Heart left ventricle (tissue), 16 donors: ENCODE measurements at regions not wholly inside any gene's neighbourhood (a gene's known extent, or its start where the extent isn't known, plus 50 kb on each side); places are given as distances from the start of the nearest gene placed in this dataset.

Experiments used
- ATAC-seq, 4 donors: fragments of 200-7000 bp; cut with Tn5 transposase; one replicate each; pipeline ENCODE4 v1.9.1; 2020 to 2022; ENCODE audit warnings: moderate library complexity in 4 of 4, mild to moderate bottlenecking in 3 of 4, moderate number of reproducible peaks in 1 of 4
- DNase-seq, 5 donors: peaks; one replicate each; pipeline ENCODE4 v3.0.0-alpha.2; 2020
- H3K27ac ChIP-seq, 12 donors: fragments of 200-600 bp; sonication (generic) in 4 of 12; one replicate each; pipeline versions ENCODE4 v1.5.0 to v1.8.0; 2016 to 2022; ENCODE audit warnings: mild to moderate bottlenecking in 2 of 12
- H3K27me3 ChIP-seq, 9 donors: fragments of 200-600 bp; sonication (generic) in 2 of 9; one replicate each; pipeline versions ENCODE4 v1.5.1 to v1.8.0; 2016 to 2022; ENCODE audit warnings: mild to moderate bottlenecking in 3 of 9
- H3K36me3 ChIP-seq, 9 donors: fragments of 200-600 bp; sonication (generic) in 2 of 9; one replicate each; pipeline versions ENCODE4 v1.5.0 to v1.8.0; 2018 to 2022; ENCODE audit warnings: mild to moderate bottlenecking in 2 of 9
- H3K4me1 ChIP-seq, 12 donors: fragments of 200-600 bp; sonication (generic) in 4 of 12; one replicate each; pipeline versions ENCODE4 v1.5.0 to v1.8.0; 2016 to 2022; ENCODE audit warnings: mild to moderate bottlenecking in 3 of 12
- H3K4me3 ChIP-seq, 12 donors: fragments of 200-600 bp; sonication (generic) in 4 of 12; one replicate each; pipeline versions ENCODE4 v1.5.0 to v1.8.0; 2017 to 2022; ENCODE audit warnings: mild to moderate bottlenecking in 9 of 12, moderate library complexity in 4 of 12
- H3K9me3 ChIP-seq, 12 donors: fragments of 200-600 bp; sonication (generic) in 4 of 12; one replicate each; pipeline versions ENCODE4 v1.5.0 to v1.8.0; 2016 to 2022; ENCODE audit warnings: mild to moderate bottlenecking in 1 of 12
- POLR2A ChIP-seq, 2 donors: fragments of 450-650 bp; IDR thresholded peaks; one replicate each; pipeline ENCODE4 v1.6.1; 2017; ENCODE audit warnings: antibody characterized with exemption in 2 of 2, mild to moderate bottlenecking in 2 of 2, moderate library complexity in 2 of 2
- whole genome bisulfite sequencing, 4 donors: extraction: QIAGEN DNeasy Blood & Tissue Kit in 2 of 4; methylation state at CpG; one replicate each; pipeline versions ENCODE4 v1.1.5 to v1.1.7; 2013 to 2018; 5-methylcytosine and 5-hydroxymethylcytosine counted together
- intact Hi-C, 10 donors: fragments of 100-400 bp; cut with DNase I; formaldehyde crosslinking; loops; one replicate each; pipeline versions ENCODE4 v1.11.1 to v1.14.2; 2022
- TF ChIP-seq, protein P1 (sequence below), 12 donors: fragments of 200-600 bp; sonication (generic) in 4 of 12; IDR thresholded peaks; one replicate each; pipeline versions ENCODE4 v1.5.0 to v1.8.0; 2018 to 2022; ENCODE audit warnings: antibody characterized with exemption in 12 of 12, mild to moderate bottlenecking in 5 of 12
- donor health status: ischemic (EF 13 %, LVEDD 7.1; RV severe dilation, severe dysfunction).
- donor health status: healthy with polysubstance abuse.
- donor health status: DM: no; HTN: yes; CAD: no.
- donor health status: DM: no; HTN: no; CAD: no.
- donor health status: ischemic (EF 25% LVEDD 6.9; RV normal size, moderate dysfunction).
- donor health status: ischemic (EF 25% LVEDD 5.7; RV mildly dilated, moderate dysfunction).
- donor health status: healthy.
- donor health status: DM: yes; HTN: yes; CAD: no.
- donor health status: ischemic (EF 35%, LVEDD 5.7; RV mildly dilated, moderate dysfunction).
- donor health status: nonischemic (EF 11% LVEDD 7.7; RV severe dilation, severe dysfunction).
- donor health status: DM: yes; HTN: yes; CAD: no.
- donor health status: PGD.
- donor health status: ischemic (EF 29% LVEDD 5.4; RV normal size, mild dysfunction).
- donor health status: nonischemic (EF 23%, LVEDD 6.1; RV moderate dilation, normal function).

DNA sequence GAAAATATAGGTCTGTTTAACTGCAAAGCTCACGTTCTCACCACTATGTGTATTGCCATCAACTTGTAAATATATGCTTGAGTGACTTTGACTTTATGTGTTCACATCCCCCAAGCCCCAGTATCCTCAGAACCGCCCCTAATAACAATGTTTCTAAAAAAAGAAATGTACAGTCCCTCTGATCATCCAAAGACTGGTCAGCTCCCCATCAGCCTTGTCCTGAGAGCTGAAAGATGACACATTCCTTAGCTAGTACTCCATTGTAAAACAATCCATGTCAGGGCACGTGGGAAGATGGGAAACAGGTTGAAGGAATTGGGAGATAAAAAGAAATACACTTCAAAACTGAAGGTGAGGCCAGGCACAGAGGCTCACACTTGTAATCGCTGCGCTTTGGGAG lies 279.4 kb upstream of the WWC1 start:
- Histone ChIP-seq H3K27me3 (no peaks in the 10 kb centered on the region), H3K4me1 (peaks cover 0 to 37% (median 8%) of the 10 kb centered on the region in 12 donors), H3K4me3 (no peak overlapping the region), H3K27ac (peak overlapping the region in 2 of 12 donors; percentile 11 to 29), H3K9me3 (no peaks in the 10 kb centered on the region), H3K36me3 (peaks cover 0 to 13% (median 0%) of the 10 kb centered on the region in 9 donors)
- no peak for DNase-seq
- TF ChIP-seq POLR2A (IDR thresholded peaks at IDR 0.05): no peak
- TF ChIP-seq, protein P1, sequence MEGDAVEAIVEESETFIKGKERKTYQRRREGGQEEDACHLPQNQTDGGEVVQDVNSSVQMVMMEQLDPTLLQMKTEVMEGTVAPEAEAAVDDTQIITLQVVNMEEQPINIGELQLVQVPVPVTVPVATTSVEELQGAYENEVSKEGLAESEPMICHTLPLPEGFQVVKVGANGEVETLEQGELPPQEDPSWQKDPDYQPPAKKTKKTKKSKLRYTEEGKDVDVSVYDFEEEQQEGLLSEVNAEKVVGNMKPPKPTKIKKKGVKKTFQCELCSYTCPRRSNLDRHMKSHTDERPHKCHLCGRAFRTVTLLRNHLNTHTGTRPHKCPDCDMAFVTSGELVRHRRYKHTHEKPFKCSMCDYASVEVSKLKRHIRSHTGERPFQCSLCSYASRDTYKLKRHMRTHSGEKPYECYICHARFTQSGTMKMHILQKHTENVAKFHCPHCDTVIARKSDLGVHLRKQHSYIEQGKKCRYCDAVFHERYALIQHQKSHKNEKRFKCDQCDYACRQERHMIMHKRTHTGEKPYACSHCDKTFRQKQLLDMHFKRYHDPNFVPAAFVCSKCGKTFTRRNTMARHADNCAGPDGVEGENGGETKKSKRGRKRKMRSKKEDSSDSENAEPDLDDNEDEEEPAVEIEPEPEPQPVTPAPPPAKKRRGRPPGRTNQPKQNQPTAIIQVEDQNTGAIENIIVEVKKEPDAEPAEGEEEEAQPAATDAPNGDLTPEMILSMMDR (IDR thresholded peaks at IDR 0.05): no peak
- 50 to 68% (median 63%) methylated on average over 5 of the region's 5 CpGs for WGBS, 4 donors
- ATAC-seq: peak in 3 of 4 donors; percentile 27 to 49 (median 46)
- intact Hi-C loops: no loop called here

DNA sequence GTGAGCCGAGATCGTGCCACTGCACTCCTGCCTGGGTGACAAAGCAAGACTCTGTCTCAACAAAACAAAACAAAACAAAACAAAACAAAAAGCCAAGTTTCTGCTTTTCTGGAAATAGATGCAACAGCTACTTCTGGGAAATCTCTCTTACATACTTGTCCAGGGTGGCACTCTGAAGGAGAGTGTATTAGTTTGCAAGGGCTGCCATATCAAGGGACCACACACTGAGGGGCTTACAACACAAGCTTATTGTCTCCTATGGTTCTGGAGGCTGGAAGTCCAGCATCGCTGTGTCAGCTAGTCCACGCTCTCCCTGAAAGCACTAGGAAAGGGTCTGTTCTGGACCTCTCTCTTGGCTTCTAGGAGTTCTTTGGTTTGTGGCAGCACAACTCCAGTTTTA lies 277.9 kb upstream of the WWC1 start:
- TF ChIP-seq POLR2A (IDR thresholded peaks at IDR 0.05): no peak
- Histone ChIP-seq H3K4me3 (no peak overlapping the region), H3K27ac (peak overlapping the region in 2 of 12 donors; percentile 29 to 30), H3K4me1 (peaks cover 0 to 38% (median 5%) of the 10 kb centered on the region in 12 donors), H3K9me3 (no peaks in the 10 kb centered on the region), H3K36me3 (peaks cover 0 to 13% (median 0%) of the 10 kb centered on the region in 9 donors), H3K27me3 (no peaks in the 10 kb centered on the region)
- intact Hi-C loops: no loop called here
- 89 to 93% (median 91%) methylated on average over 4 of the region's 4 CpGs for WGBS, 4 donors
- ATAC-seq (no peak), DNase-seq (no peak)

DNA sequence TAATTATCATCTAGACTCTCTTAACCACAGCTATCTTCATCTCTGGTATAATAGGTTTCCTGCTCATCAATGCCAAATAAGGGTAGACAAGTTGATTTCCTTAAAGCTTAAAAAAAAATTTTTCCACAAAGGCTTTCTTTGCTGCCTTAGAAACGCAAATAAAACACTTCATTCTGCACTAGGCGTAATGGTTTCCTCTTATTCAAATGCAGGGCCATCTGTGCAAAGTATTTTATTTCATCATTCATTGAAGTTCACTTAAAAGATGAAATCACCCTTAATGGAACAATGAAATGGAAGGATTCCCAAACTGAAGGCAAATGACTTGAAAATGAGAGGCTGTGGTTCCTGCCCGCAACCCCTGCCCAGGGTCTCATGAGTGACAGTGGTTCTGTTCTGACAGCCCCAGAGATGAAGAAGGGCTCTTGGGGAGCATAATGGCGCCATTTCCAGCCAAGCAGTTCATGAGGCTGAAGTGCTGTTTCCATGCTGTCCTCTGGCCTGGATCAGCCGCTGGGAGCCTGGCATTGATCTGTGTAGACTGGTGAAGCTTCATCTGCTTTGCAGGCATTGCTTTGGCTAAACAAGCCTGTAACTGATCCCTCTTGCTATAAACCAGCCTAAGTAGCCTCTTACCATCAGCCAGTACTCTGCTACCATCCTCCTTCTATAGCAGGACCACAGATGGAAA lies 276.9 kb upstream of the WWC1 start:
- Histone ChIP-seq H3K36me3 (peaks cover 0 to 13% (median 0%) of the 10 kb centered on the region in 9 donors), H3K4me1 (peaks cover 0 to 40% (median 6%) of the 10 kb centered on the region in 12 donors)
- ATAC-seq: peak in 1 of 4 donors; percentile 11

DNA sequence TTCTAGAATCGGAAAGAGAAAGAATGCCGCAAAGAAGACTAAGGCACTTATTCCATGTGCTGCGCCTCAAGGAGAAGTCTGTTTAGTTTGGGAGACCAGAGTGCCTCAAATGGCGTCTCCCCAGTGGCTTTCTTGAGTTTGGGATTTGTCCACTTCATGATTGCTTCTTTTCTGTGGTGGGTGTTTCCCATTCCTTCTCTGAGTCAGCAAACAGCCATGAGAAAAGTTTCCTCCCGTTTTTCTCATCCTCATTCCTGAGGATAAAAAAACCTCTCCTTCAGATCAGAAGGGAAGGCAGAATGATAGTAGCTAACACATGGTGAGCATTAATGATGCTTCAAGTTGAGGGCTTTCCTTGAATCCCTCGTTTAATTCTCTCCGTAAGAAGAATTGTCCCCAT lies 275.9 kb upstream of the WWC1 start:
- DNase-seq (no peak), ATAC-seq (no peak)
- whole genome bisulfite sequencing, 4 donors: 75 to 84% (median 83%) methylated on average over 7 of the region's 7 CpGs
- TF ChIP-seq, protein P1 (IDR thresholded peaks at IDR 0.05): no peak
- TF ChIP-seq POLR2A (IDR thresholded peaks at IDR 0.05): no peak
- Histone ChIP-seq H3K36me3 (peaks cover 0 to 13% (median 0%) of the 10 kb centered on the region in 9 donors), H3K9me3 (no peaks in the 10 kb centered on the region), H3K4me1 (peaks cover 0 to 38% (median 14%) of the 10 kb centered on the region in 12 donors), H3K27ac (no peak overlapping the region), H3K4me3 (no peak overlapping the region), H3K27me3 (no peaks in the 10 kb centered on the region)
- intact Hi-C loops: no loop called here

More for the DNA sequence above, 276.9 kb upstream of the WWC1 start:
- DNase-seq: no peak
- intact Hi-C loops: no loop called here
- 66 to 84% (median 77%) methylated on average over 5 of the region's 5 CpGs for WGBS, 4 donors
- Histone ChIP-seq H3K27ac (no peak overlapping the region), H3K9me3 (no peaks in the 10 kb centered on the region), H3K4me3 (no peak overlapping the region), H3K27me3 (no peaks in the 10 kb centered on the region)
- no peak for TF ChIP-seq POLR2A (IDR thresholded peaks at IDR 0.05)
- TF ChIP-seq, protein P1 (IDR thresholded peaks at IDR 0.05): no peak
